Vagina (tissue), 2 donors: ENCODE measurements at regions not wholly inside any gene's neighbourhood (a gene's known extent, or its start where the extent isn't known, plus 50 kb on each side); places are given as distances from the start of the nearest gene placed in this dataset.

Source experiments
- DNase-seq, 2 donors: peaks; one replicate each; pipeline ENCODE4 v3.0.0-alpha.2; 2017; ENCODE audit errors: extremely low spot score in 2 of 2
- H3K27ac ChIP-seq: fragments of 200-600 bp; sonication (generic); one replicate; pipeline ENCODE4 v1.5.1; 2019
- H3K27me3 ChIP-seq: fragments of 200-600 bp; sonication (generic); one replicate; pipeline ENCODE4 v1.5.1; 2019
- H3K36me3 ChIP-seq, 2 donors: fragments of 200-600 bp; sonication (generic); one replicate each; pipeline ENCODE4 v1.5.1; 2017 to 2019
- H3K4me1 ChIP-seq: fragments of 200-600 bp; sonication (generic); one replicate; pipeline ENCODE4 v1.5.1; 2019
- H3K4me3 ChIP-seq, 2 donors: fragments of 200-600 bp; sonication (generic); 1 replicate in 1 of 2; 2 replicates in 1 of 2; pipeline ENCODE4 v1.5.1; 2016 to 2019
- H3K9me3 ChIP-seq: fragments of 200-600 bp; sonication (generic); one replicate; pipeline ENCODE4 v1.5.1; 2019
- POLR2A ChIP-seq, 2 donors: fragments of 450-650 bp; IDR thresholded peaks; one replicate each; pipeline ENCODE4 v1.6.1; 2017; ENCODE audit warnings: antibody characterized with exemption in 2 of 2, mild to moderate bottlenecking in 2 of 2, moderate library complexity in 2 of 2
- POLR2AphosphoS5 ChIP-seq, 2 donors: sonication (generic); formaldehyde crosslinking; IDR thresholded peaks; one replicate each; pipeline ENCODE4 v1.9.0; 2017; ENCODE audit warnings: antibody characterized with exemption in 2 of 2, mild to moderate bottlenecking in 2 of 2, low read depth in 1 of 2; ENCODE audit not compliant: insufficient read depth in 1 of 2
- intact Hi-C: fragments of 100-400 bp; cut with DNase I; formaldehyde crosslinking; loops from one replicate; pipeline ENCODE4 v1.15.1; 2023
- TF ChIP-seq, protein P1 (sequence below), 3 experiments: fragments of 450-650 bp in 2 of 3; fragments of 200-600 bp in 1 of 3; sonication (generic) in 1 of 3; IDR thresholded peaks; one replicate each; pipeline ENCODE4 v1.5.1; 2017 to 2019; ENCODE audit warnings: antibody characterized with exemption in 3 of 3, mild to moderate bottlenecking in 2 of 3, moderate library complexity in 2 of 3

DNA sequence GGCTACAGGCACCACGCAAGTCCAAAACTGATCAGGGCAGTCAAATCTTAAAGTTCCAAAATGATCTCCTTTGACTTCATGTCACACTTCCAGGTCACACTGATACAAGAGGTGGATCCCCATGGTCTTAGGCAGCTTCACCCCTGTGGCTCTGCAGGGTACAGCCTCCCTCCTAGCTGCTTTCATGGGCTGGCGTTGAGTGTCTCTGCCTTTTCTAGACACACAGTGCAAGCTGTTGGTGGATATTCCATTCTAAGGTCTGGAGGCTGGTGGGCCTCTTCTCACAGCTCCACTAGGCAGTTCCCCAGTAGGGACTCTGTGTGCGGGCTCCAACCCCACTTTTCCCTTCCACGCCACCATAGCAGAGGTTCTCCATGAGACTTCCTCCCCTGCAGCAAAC is 838.2 kb upstream of the CHAC2 start:
- intact Hi-C loops: no loop called here
- Histone ChIP-seq H3K36me3 (no peaks in the 10 kb centered on the region), H3K27me3 (no peaks in the 10 kb centered on the region), H3K4me3 (no peak overlapping the region), H3K9me3 (no peaks in the 10 kb centered on the region), H3K27ac (no peak overlapping the region), H3K4me1 (peaks cover 8% of the 10 kb centered on the region)
- TF ChIP-seq, protein P1, sequence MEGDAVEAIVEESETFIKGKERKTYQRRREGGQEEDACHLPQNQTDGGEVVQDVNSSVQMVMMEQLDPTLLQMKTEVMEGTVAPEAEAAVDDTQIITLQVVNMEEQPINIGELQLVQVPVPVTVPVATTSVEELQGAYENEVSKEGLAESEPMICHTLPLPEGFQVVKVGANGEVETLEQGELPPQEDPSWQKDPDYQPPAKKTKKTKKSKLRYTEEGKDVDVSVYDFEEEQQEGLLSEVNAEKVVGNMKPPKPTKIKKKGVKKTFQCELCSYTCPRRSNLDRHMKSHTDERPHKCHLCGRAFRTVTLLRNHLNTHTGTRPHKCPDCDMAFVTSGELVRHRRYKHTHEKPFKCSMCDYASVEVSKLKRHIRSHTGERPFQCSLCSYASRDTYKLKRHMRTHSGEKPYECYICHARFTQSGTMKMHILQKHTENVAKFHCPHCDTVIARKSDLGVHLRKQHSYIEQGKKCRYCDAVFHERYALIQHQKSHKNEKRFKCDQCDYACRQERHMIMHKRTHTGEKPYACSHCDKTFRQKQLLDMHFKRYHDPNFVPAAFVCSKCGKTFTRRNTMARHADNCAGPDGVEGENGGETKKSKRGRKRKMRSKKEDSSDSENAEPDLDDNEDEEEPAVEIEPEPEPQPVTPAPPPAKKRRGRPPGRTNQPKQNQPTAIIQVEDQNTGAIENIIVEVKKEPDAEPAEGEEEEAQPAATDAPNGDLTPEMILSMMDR (IDR thresholded peaks at IDR 0.05): no peak
- DNase-seq: no peak

DNA sequence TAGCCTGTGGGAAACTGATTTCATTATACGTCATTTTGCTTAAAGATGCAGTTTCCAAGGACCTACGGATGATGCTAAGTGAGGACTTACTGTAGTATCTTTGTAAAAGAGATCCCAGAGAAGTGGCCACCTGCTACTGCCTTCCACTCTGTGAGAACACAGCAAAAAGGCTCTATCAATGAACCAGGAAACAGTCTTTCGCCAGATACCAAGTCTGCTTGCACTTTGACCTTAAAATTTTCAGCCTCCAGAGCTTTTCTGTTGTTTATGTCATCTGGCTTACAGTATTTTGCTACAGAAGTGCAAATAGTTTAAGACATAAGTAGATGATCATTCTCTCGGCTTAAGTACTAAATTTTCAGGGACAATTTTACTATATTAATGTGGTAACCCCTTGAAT is 847.9 kb upstream of the CHAC2 start:
- H3K9me3 ChIP-seq: no peaks in the 10 kb centered on the region
- TF ChIP-seq POLR2A (IDR thresholded peaks at IDR 0.05) (no peak), POLR2AphosphoS5 (IDR thresholded peaks at IDR 0.05; ENCODE audit: insufficient read depth in 1 of 2, low read depth in 1 of 2) (no peak)
- TF ChIP-seq, protein P1 (IDR thresholded peaks at IDR 0.05): no peak
- no peak overlapping the region for H3K27ac ChIP-seq
- H3K36me3 ChIP-seq: no peaks in the 10 kb centered on the region
- DNase-seq: no peak
- no peak overlapping the region for H3K4me3 ChIP-seq
- no peaks in the 10 kb centered on the region for H3K4me1 ChIP-seq
- H3K27me3 ChIP-seq: no peaks in the 10 kb centered on the region
- intact Hi-C loops: loop anchor here (1.0 kb wide), 1 partner anchor 7 kb away; no protein-coding TSS in a partner anchor

DNA sequence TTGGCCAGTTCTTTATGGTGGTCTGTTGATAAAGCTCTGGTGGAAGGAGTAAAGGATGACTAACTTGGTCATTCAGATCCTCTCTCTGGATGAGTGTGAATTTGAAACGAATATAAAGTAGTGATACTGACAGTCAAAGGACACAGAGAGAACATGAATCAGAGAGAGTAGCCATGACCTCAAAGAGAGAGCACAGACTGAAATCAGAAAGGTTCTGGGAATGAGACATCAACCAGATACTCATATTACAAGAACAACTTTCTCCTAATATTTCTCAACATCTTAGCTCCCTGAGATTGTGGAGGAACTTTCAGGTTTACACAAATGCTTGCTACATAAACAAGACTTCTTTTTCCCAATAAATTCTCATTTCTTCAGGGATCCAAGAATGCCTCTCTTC is 849.1 kb upstream of the CHAC2 start:
- H3K9me3 ChIP-seq: no peaks in the 10 kb centered on the region
- intact Hi-C loops: no loop called here
- no peak overlapping the region for H3K27ac ChIP-seq
- no peak for DNase-seq
- H3K4me3 ChIP-seq: no peak overlapping the region
- H3K4me1 ChIP-seq: no peaks in the 10 kb centered on the region
- no peak for TF ChIP-seq POLR2A (IDR thresholded peaks at IDR 0.05)
- no peak for TF ChIP-seq POLR2AphosphoS5 (IDR thresholded peaks at IDR 0.05; ENCODE audit: insufficient read depth in 1 of 2, low read depth in 1 of 2)
- TF ChIP-seq, protein P1 (IDR thresholded peaks at IDR 0.05): no peak
- H3K27me3 ChIP-seq: no peaks in the 10 kb centered on the region
- H3K36me3 ChIP-seq: no peaks in the 10 kb centered on the region

DNA sequence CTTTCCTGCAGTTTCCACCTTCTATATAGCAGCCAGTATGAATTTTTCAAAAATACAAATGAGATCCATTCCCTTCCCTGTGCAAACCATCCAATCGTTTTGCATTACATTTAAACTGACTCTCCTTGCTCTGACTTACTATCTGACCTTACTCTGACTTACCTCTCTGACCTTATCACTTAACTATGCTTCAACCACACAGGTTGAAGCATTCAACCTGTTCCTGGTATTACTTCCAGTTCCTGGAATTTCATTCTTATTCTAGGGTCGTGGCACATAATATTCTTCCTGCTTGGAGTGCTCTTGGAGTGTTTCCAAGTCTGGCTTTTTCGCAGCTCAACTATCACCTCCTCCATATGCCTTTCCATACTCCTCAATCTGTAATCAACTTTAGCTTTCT is 850.6 kb upstream of the CHAC2 start:
- Histone ChIP-seq H3K27me3 (no peaks in the 10 kb centered on the region), H3K4me3 (no peak overlapping the region), H3K27ac (no peak overlapping the region), H3K36me3 (no peaks in the 10 kb centered on the region), H3K9me3 (no peaks in the 10 kb centered on the region), H3K4me1 (no peaks in the 10 kb centered on the region)
- no peak for DNase-seq
- no peak for TF ChIP-seq POLR2AphosphoS5 (IDR thresholded peaks at IDR 0.05; ENCODE audit: insufficient read depth in 1 of 2, low read depth in 1 of 2)
- TF ChIP-seq, protein P1 (IDR thresholded peaks at IDR 0.05): no peak
- no peak for TF ChIP-seq POLR2A (IDR thresholded peaks at IDR 0.05)
- intact Hi-C loops: no loop called here

DNA sequence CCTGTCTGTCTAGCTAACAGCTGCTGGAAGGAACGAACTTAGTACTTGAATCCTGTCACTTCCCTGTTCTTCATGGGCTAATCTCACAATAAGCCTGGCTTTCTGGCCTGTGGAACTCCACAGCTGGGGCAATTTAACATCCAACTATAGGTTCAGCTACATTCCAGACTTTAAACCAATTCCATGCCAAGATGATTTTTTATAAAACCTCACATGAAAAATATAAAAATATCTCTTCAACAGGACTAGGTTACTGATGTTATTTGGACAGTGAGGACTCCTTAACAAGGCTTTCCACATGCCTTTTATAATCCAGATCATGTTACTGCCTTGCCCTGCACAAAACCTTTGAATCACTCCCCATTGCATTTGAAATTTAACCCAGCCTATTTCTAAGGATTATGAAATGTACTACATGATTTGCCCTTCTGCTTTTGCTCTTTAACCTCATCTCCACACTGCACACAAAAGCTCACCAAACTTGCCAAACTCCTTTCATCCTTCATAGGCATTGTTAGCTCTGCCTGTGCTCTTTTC is 863.2 kb upstream of the CHAC2 start:
- TF ChIP-seq POLR2A (IDR thresholded peaks at IDR 0.05) (no peak), POLR2AphosphoS5 (IDR thresholded peaks at IDR 0.05; ENCODE audit: insufficient read depth in 1 of 2, low read depth in 1 of 2) (peak in 1 of 2 donors; percentile 15)
- TF ChIP-seq, protein P1 (IDR thresholded peaks at IDR 0.05): no peak
- DNase-seq: no peak
- intact Hi-C loops: no loop called here
- no peaks in the 10 kb centered on the region for H3K4me1 ChIP-seq
- no peaks in the 10 kb centered on the region for H3K27me3 ChIP-seq
- H3K27ac ChIP-seq: no peak overlapping the region
- H3K4me3 ChIP-seq: no peak overlapping the region
- H3K9me3 ChIP-seq: no peaks in the 10 kb centered on the region
- no peaks in the 10 kb centered on the region for H3K36me3 ChIP-seq
